Testis (tissue), 2 donors: ENCODE measurements at regions not wholly inside any gene's neighbourhood (a gene's known extent, or its start where the extent isn't known, plus 50 kb on each side); places are given as distances from the start of the nearest gene placed in this dataset.

Experiments
- CTCF ChIP-seq, 3 experiments: fragments of 450-650 bp in 2 of 3; fragments of 200-600 bp in 1 of 3; sonication (generic) in 1 of 3; IDR thresholded peaks; one replicate each; pipeline ENCODE4 v1.5.1; 2016 to 2019; ENCODE audit warnings: antibody characterized with exemption in 3 of 3, mild to moderate bottlenecking in 2 of 3, moderate library complexity in 1 of 3
- POLR2A ChIP-seq: fragments of 450-650 bp; IDR thresholded peaks from one replicate; pipeline ENCODE4 v1.6.1; 2017; ENCODE audit warnings: antibody characterized with exemption, mild to moderate bottlenecking, moderate library complexity

GRCh38 chr20:11103866-11104265, 430.1 kb upstream of the JAG1 start:
- TF ChIP-seq CTCF (IDR thresholded peaks at IDR 0.05) (no peak), POLR2A (no peak)
